ENCODE measurements at regions not wholly inside any gene's neighbourhood (a gene's known extent, or its start where the extent isn't known, plus 50 kb on each side); places are given as distances from the start of the nearest gene placed in this dataset.

- intact Hi-C loops (cut with micrococcal nuclease) = no loop called here
- DNase-seq (no peak), ATAC-seq (no peak)
Measured at GRCh38 chr4:166432842-166433241, 559.8 kb downstream of the TLL1 start.

- intact Hi-C loops (cut with micrococcal nuclease) = no loop called here
- DNase-seq (no peak), ATAC-seq (no peak)
Measured at GRCh38 chr4:166435449-166435848, 562.4 kb downstream of the TLL1 start.

DNA sequence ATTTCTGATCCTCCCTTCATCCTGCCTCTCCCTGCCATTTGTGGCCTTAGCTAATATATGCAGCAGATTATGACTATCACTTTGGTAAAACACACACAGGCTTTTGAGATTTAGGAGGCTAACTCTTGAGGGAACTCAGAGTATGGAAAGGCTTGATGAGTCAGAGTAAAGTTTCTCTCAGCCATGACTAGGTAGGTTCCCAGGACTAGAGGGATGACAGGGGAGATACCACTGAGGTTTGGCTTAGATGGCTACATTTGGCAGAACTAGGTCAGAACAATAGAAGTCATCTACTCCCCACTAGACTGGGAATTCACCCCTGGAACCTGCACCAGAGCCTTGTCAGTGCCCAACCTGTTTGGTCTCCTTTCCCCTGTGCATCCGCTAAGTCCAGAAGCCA, 585.7 kb downstream of the TLL1 start:
- intact Hi-C loops (cut with micrococcal nuclease) = no loop called here
- DNase-seq = no peak
- no peak for ATAC-seq

DNA sequence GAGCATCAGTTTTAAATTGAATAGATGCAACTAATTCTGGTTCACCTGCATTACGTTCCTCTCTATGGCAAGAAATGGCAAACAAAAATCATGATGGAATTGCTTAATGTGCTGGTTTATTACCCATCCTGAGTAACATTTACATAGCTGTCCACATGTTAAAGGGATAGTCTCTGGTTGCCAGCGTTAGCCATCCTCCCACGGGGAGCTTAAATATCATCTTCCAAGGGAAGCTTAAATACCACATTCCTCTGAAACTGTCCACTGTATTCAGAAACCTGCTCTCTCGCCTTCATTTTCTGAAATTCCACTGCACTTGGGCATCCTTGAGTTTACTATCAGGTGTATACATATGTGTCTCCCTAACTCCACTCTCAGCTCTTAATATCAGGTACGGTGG, 586.6 kb downstream of the TLL1 start:
- ATAC-seq (no peak), DNase-seq (no peak)
- intact Hi-C loops (cut with micrococcal nuclease) = no loop called here

DNA sequence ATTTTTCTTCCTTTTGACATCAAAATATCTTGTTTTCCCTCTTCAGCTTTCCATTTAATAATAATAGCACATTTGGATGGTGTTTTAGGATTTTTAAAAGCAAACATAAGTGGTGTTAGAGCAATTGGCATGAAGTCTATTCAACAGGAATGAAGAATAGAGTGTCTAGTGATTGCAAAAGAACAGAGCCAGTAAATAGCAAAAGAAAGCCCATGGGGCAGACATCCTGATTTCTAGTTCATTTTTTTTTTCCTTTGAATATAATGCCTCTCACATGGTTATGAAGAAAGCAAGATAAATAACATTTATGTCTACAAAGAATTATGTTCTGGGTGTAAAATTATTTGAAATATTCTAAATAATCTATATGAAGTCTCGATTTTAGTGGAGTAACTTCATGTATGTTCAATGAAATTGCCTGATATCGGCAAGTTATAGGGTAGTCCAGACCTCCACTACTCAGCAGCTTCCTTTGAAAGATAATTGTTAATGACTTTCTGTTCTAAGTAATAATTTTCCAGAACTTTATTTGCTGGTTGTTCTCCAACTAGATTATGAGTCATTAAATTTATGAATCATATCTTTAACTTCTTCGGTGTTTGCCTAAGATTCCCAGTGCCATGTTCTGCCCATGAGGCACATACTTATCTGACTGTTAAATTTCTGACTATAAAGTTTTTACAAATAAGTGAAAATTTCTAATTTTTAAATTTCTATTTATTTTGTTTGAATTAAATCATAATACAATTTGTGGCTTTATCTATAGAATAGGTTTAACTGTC, 587.9 kb downstream of the TLL1 start:
- ATAC-seq (no peak), DNase-seq (no peak)
- intact Hi-C loops (cut with micrococcal nuclease) = no loop called here

DNA sequence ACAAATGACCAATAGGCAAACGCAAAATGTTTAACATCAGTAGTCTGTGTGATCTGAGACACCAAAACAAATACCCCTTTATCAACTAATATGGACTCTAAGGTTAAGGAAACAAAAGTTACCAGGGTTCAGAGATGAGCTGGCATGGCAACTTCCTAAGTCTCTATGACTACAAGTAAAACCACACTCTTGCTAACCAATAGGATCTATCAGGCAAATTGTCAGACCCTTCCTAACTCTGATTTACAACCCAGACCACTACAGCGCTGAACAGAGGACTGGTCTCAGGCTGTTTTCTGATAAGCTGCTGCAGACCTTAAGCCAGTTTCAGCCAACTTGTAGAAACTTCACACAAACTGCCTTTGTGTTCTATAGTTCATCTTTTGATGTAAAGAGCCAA, 608.0 kb downstream of the TLL1 start:
- ATAC-seq (no peak), DNase-seq (no peak)
- intact Hi-C loops (cut with micrococcal nuclease) = no loop called here

DNA sequence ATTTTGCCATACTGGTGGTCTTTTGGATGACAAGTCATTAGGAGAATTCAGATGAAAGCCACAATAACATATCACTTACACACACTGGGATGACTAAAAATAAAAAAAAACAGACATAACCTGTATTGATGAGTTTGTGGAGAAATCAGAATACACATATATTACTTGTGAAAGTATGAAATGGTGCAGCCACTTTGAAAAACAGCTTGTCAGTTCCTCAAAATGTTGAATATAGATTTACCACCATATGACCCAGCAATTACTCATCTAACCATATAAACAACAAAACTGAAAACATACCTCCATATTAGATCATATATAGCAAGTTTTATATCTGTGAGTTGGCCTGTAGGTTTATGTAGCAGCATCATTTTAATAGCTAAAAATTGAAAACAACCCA, 608.7 kb downstream of the TLL1 start:
- intact Hi-C loops (cut with micrococcal nuclease) = no loop called here
- no peak for ATAC-seq
- no peak for DNase-seq

GRCh38 chr4:166482758-166483157, 609.7 kb downstream of the TLL1 start:
- intact Hi-C loops (cut with micrococcal nuclease) = no loop called here
- DNase-seq (no peak), ATAC-seq (no peak)

DNA sequence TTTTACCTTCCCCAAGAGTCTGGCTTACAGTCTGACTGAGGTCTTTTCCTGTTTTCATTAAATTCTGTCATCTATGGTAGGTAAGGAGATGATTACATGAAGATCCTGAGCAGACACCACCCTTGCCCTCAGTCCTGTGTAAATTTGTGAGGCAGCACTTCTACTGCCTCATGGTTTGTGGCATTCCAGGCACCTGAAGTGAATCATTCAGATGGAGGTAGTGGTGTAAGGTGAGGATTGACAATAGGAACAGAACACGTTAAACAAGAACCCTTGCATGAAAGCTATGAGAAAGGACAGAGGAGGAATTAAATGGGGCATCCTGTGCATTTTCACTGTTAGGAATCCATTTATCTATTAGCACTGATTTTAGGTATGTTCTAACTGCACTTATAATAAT, 618.6 kb downstream of the TLL1 start:
- no peak for DNase-seq
- intact Hi-C loops (cut with micrococcal nuclease) = no loop called here
- ATAC-seq = no peak

- no peak for ATAC-seq
- intact Hi-C loops (cut with micrococcal nuclease) = no loop called here
- no peak for DNase-seq
Measured at GRCh38 chr4:166493924-166494345, 620.9 kb downstream of the TLL1 start.

DNA sequence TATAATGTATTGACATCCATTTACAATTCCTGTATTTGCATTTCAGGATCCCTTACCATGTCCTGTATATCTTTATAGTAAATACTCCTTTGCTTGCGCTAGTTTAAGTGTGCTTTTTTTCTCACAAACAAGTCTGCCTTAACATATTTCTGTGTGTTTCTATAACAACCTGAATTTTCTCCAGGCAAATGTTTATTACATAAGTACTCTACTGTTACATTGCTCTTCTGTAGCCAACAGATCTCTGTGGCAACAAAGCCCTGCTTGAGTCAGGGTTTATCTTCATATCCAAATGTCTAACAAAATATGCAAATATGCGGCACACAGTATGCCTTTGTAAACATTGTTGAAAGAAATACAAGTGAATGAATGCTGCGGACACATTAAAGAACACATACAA, 625.5 kb downstream of the TLL1 start:
- intact Hi-C loops (cut with micrococcal nuclease) = no loop called here
- DNase-seq = no peak
- ATAC-seq = no peak

DNA sequence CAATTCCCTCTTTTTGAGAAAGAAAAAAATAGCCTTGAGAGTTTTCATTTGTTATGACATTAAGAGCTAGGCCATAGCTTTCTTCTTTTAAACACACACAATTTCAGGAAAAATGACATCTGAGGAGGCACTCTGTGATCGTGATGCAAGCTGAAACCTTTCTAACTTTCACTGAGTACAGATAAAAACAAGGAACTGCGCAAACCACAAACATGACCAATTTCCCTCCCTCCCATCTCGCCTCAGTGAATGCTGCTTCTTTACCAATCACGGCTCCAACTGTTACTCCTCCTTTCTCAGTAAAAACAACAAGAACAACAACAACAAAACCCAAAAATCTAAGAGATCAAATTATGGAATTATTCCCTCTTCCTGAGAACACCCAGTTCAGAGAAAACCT, 626.8 kb downstream of the TLL1 start:
- DNase-seq = no peak
- intact Hi-C loops (cut with micrococcal nuclease) = no loop called here
- no peak for ATAC-seq

DNA sequence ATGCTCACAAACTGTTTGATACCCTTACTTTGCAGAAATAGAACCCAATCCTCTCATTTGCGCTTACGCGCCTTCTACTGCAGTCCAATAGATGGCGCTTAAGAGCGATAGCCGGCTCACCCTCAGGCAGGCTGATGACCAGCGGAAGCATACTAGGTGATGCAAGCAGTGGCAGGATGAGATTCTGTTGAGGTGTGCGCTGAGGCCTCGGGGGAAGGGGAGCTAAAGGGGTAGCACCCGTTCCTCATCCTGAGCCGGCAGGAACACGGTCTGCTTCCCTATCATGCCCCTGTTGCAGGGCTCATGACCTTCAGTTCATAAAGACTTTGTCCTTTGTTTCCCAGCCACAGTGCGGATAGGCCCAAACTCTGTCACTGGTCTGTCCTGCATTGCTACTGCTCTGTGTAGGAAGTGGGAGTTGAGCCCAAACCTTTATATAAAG, 628.9 kb downstream of the TLL1 start:
- no peak for ATAC-seq
- no peak for DNase-seq
- intact Hi-C loops (cut with micrococcal nuclease) = no loop called here

- intact Hi-C loops (cut with micrococcal nuclease) = no loop called here
- DNase-seq = no peak
- no peak for ATAC-seq
Measured at GRCh38 chr4:166502660-166503059, 629.6 kb downstream of the TLL1 start.

GRCh38 chr4:166506051-166506450, 633.0 kb downstream of the TLL1 start:
- intact Hi-C loops (cut with micrococcal nuclease) = no loop called here
- ATAC-seq = no peak
- DNase-seq = no peak

DNA sequence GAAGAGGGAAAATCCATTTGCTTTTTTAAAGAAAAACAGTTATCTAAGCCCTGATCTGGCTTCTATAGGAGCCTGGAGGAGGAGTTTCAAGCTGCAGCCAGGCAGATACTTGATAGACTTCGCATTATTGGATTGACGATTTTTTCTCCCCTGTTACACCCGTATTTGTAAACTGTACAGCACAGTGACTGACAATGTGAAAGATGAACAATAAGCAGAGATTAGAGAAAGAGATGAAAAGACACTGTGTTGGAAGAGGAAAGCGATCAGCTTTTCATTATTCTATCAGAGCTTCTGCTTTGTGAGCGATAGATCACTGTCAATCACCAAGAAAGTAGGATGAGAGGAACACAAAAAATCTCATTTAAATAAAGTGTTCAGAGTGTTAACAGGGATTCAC, 639.2 kb downstream of the TLL1 start:
- DNase-seq (no peak), ATAC-seq (no peak)
- intact Hi-C loops (cut with micrococcal nuclease) = no loop called here

DNA sequence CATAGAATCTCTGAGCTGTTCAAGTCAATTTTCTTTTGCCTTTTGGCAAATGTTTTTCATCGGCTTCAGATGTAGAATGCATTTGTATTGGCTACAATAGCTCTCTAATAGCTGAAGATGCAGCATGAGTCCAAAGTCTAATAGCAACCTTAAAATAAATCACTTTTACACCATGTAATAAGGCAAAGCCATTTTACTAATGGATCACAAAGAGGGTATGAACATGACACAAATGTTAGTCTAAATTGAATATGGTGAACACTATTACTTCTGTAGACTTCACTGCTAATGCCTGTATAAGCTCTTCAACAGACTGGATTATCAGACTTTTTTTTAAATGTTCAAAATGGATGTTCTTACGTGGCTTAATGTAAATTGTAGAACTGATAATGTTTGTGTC, 645.3 kb downstream of the TLL1 start:
- DNase-seq (no peak), ATAC-seq (no peak)
- intact Hi-C loops (cut with micrococcal nuclease) = no loop called here

DNA sequence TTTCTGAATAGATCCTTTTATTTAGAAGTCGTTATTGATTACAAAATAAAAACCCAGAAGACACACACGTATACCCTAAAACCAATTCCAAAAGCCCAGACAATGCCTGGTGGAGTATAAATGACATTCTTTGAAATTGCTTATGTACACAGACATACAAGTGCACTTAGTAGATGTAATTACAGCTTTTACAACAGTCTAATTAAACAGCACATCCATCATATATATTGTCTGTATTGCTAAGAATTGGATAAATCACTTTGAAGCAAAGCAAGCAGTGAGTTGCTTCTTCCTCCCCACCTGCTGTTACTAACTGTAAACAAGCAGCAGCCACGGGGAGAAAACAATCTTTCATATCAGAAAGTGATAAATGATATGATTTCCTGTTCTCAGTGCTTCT, 645.7 kb downstream of the TLL1 start:
- no peak for ATAC-seq

DNA sequence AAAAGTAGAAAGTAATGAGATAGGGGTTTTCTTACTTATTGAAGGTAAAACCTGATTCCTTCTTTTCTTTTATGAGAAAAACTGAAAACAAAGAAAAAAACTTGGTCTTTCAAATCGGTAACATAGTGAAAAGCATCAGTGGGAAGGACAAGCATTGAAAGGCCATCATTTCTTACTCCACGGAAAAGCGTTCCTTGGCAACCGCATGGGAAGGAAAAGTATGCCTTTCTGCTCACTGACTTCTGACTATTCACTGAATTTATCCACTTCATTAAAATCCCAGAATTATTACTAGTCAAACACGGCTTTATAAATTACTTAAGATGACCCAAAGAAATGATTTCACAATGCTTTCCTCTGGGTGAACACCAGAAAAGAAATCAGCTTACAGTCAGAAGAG, 646.7 kb downstream of the TLL1 start:
- intact Hi-C loops (cut with micrococcal nuclease) = no loop called here
- ATAC-seq = no peak
- no peak for DNase-seq

More for the DNA sequence above, 645.7 kb downstream of the TLL1 start:
- intact Hi-C loops (cut with micrococcal nuclease) = no loop called here
- DNase-seq = no peak

- intact Hi-C loops (cut with micrococcal nuclease) = no loop called here
- DNase-seq (no peak), ATAC-seq (no peak)
Measured at GRCh38 chr4:166527500-166527899, 654.5 kb downstream of the TLL1 start.

GRCh38 chr4:166531703-166532102, 658.7 kb downstream of the TLL1 start:
- intact Hi-C loops (cut with micrococcal nuclease) = no loop called here
- no peak for ATAC-seq

DNA sequence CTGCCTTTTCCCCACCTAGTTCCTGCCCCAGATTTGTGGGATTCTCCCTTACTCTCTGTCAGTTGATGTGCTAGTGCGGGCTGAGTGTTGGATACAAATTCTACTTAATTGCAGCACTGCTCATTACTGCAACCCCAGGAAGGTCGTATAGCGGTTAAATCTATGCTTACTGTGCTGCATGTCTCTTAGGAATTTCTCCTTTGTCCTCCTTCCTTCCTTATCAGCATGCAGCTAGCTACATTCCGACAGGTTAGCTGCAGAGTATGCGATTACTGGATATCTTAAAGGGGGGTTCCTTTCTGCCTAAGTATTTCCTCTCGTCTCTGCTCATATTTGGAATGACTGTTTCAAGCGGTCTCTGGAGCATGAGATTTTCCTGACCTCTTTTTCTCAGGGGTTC, 662.8 kb downstream of the TLL1 start:
- DNase-seq (no peak), ATAC-seq (no peak)
- intact Hi-C loops (cut with micrococcal nuclease) = no loop called here

More at GRCh38 chr4:166531703-166532102, 658.7 kb downstream of the TLL1 start:
- no peak for DNase-seq
